ENCODE measurements at regions not wholly inside any gene's neighbourhood (a gene's known extent, or its start where the extent isn't known, plus 50 kb on each side); places are given as distances from the start of the nearest gene placed in this dataset.

DNA sequence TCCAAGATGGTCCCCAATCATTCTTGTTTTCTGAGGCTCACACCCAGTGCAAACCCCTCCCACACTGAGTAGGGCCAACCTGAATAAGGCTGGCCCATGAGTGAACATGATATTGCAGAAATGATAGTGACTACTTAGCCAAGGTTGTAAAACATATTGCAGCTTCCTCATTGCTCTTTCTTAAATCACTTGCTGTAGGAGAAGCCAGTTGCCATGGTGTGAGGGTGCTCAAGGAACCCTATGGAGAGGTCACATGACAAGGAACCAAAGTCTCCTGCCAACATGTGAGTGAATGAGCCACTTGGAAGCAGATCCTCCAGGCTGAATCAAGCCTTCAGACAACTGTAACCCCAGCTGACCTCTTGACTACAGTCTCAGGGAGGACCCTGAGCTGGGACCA lies 191.4 kb downstream of the RGS9 start:
- H3K4me3 ChIP-seq: no peak overlapping the region
- H3K36me3 ChIP-seq (ENCODE audit: control insufficient read depth in 4 of 4, insufficient read depth in 4 of 4, low read length in 4 of 4): no peaks in the 10 kb centered on the region
- H3K9me3 ChIP-seq (ENCODE audit: control insufficient read depth in 4 of 4, insufficient read depth in 3 of 4, low read length in 3 of 4): peaks cover 0 to 1% (median 0%) of the 10 kb centered on the region in 4 donors
- no peak for TF ChIP-seq CTCF (IDR thresholded peaks at IDR 0.05; ENCODE audit: control extremely low read depth, extremely low read depth)
- H3K27me3 ChIP-seq (ENCODE audit: control insufficient read depth in 3 of 3, insufficient read depth in 3 of 3, low read length in 2 of 3): no peaks in the 10 kb centered on the region
- DNase-seq: no peak
- peak; percentile 30 for ATAC-seq (ENCODE audit: insufficient read depth, low FRiP score)
- no peak overlapping the region for H3K9ac ChIP-seq (ENCODE audit: insufficient read depth in 1 of 2, low read length in 2 of 2)
- H3K4me1 ChIP-seq (ENCODE audit: control insufficient read depth in 5 of 5, insufficient read depth in 5 of 5, low read length in 5 of 5): peaks cover 0 to 15% (median 0%) of the 10 kb centered on the region in 5 donors
- H3K27ac ChIP-seq (ENCODE audit: low read depth in 1 of 2, low read length in 1 of 2): no peak overlapping the region

GRCh38 chr17:65324611-65325342 lies 187.6 kb downstream of the RGS9 start:
- H3K9me3 ChIP-seq (ENCODE audit: control insufficient read depth in 4 of 4, insufficient read depth in 3 of 4, low read length in 3 of 4): peaks cover 0 to 1% (median 0%) of the 10 kb centered on the region in 4 donors
- H3K27me3 ChIP-seq (ENCODE audit: control insufficient read depth in 3 of 3, insufficient read depth in 3 of 3, low read length in 2 of 3): no peaks in the 10 kb centered on the region
- H3K4me1 ChIP-seq (ENCODE audit: control insufficient read depth in 5 of 5, insufficient read depth in 5 of 5, low read length in 5 of 5): peaks cover 0 to 11% (median 0%) of the 10 kb centered on the region in 5 donors
- WGBS, 2 donors: 80 to 90% methylated on average over 5 of the region's 5 CpGs
- ATAC-seq (ENCODE audit: insufficient read depth, low FRiP score) (peak; percentile 78), DNase-seq (peak; percentile 43 to 91 (median 76))
- TF ChIP-seq CTCF (IDR thresholded peaks at IDR 0.05; ENCODE audit: control extremely low read depth, extremely low read depth): no peak
- no peak overlapping the region for H3K9ac ChIP-seq (ENCODE audit: insufficient read depth in 1 of 2, low read length in 2 of 2)
- no peak overlapping the region for H3K27ac ChIP-seq (ENCODE audit: low read depth in 1 of 2, low read length in 1 of 2)
- no peaks in the 10 kb centered on the region for H3K36me3 ChIP-seq (ENCODE audit: control insufficient read depth in 4 of 4, insufficient read depth in 4 of 4, low read length in 4 of 4)
- no peak overlapping the region for H3K4me3 ChIP-seq

DNA sequence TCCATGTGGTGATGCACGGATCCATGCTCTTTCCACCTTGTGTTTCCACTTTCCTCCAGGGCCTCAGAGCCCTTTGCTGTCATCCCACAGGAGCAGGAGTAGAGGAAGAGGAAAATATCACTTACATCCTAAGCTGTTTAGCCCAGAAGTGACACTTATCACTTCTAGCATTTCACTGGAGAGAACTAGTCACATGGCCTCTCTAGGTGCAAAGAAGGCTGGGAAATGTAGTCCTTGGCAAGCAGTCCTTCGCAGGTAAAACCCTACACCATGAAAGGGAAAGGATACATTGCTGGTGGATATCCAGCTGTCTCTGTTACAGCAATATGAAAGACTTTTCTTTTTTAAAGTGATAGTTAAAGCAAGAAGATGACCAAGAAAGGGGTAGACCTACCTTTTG lies 185.9 kb downstream of the RGS9 start:
- H3K36me3 ChIP-seq (ENCODE audit: control insufficient read depth in 4 of 4, insufficient read depth in 4 of 4, low read length in 4 of 4): no peaks in the 10 kb centered on the region
- DNase-seq: no peak
- H3K9ac ChIP-seq (ENCODE audit: insufficient read depth in 1 of 2, low read length in 2 of 2): no peak overlapping the region
- H3K4me1 ChIP-seq (ENCODE audit: control insufficient read depth in 5 of 5, insufficient read depth in 5 of 5, low read length in 5 of 5): peaks cover 0 to 11% (median 0%) of the 10 kb centered on the region in 5 donors
- no peak overlapping the region for H3K27ac ChIP-seq (ENCODE audit: low read depth in 1 of 2, low read length in 1 of 2)
- H3K27me3 ChIP-seq (ENCODE audit: control insufficient read depth in 3 of 3, insufficient read depth in 3 of 3, low read length in 2 of 3): no peaks in the 10 kb centered on the region
- no peak overlapping the region for H3K4me3 ChIP-seq
- peaks cover 0 to 1% (median 0%) of the 10 kb centered on the region in 4 donors for H3K9me3 ChIP-seq (ENCODE audit: control insufficient read depth in 4 of 4, insufficient read depth in 3 of 4, low read length in 3 of 4)
- no peak for TF ChIP-seq CTCF (IDR thresholded peaks at IDR 0.05; ENCODE audit: control extremely low read depth, extremely low read depth)
- ATAC-seq (ENCODE audit: insufficient read depth, low FRiP score): no peak
- WGBS, 2 donors: 86 to 93% methylated on average over 2 of the region's 2 CpGs

DNA sequence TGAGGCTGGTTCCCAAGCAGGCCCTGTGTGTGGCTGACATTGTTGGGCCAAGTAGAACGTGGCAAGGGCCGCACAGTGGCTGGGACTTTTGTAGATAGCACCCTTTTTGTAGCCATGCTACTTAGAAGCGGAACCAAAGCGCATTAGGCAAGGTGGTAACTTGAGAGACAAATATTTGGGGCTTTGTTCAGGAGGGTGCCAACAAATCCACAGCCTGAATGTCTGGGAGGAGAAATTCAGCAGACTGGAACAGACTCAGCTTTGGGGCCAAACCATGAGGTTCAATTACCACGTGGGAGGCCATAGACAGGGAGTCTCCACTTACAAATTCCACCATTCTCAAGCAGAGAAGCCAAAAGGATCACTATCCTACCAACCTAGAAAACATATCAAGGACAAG lies 183.7 kb downstream of the RGS9 start:
- no peak for ATAC-seq (ENCODE audit: insufficient read depth, low FRiP score)
- 90 to 94% methylated on average over 5 of the region's 5 CpGs for WGBS, 2 donors
- no peaks in the 10 kb centered on the region for H3K27me3 ChIP-seq (ENCODE audit: control insufficient read depth in 3 of 3, insufficient read depth in 3 of 3, low read length in 2 of 3)
- H3K27ac ChIP-seq (ENCODE audit: low read depth in 1 of 2, low read length in 1 of 2): no peak overlapping the region
- no peak for DNase-seq
- no peaks in the 10 kb centered on the region for H3K9me3 ChIP-seq (ENCODE audit: control insufficient read depth in 4 of 4, insufficient read depth in 3 of 4, low read length in 3 of 4)
- no peaks in the 10 kb centered on the region for H3K36me3 ChIP-seq (ENCODE audit: control insufficient read depth in 4 of 4, insufficient read depth in 4 of 4, low read length in 4 of 4)
- no peak overlapping the region for H3K4me3 ChIP-seq
- no peak overlapping the region for H3K9ac ChIP-seq (ENCODE audit: insufficient read depth in 1 of 2, low read length in 2 of 2)
- no peak for TF ChIP-seq CTCF (IDR thresholded peaks at IDR 0.05; ENCODE audit: control extremely low read depth, extremely low read depth)
- H3K4me1 ChIP-seq (ENCODE audit: control insufficient read depth in 5 of 5, insufficient read depth in 5 of 5, low read length in 5 of 5): peaks cover 0 to 11% (median 0%) of the 10 kb centered on the region in 5 donors

Measured in lung (tissue), 11 donors.